ENCODE measurements at regions not wholly inside any gene's neighbourhood (a gene's known extent, or its start where the extent isn't known, plus 50 kb on each side); places are given as distances from the start of the nearest gene placed in this dataset.

DNA sequence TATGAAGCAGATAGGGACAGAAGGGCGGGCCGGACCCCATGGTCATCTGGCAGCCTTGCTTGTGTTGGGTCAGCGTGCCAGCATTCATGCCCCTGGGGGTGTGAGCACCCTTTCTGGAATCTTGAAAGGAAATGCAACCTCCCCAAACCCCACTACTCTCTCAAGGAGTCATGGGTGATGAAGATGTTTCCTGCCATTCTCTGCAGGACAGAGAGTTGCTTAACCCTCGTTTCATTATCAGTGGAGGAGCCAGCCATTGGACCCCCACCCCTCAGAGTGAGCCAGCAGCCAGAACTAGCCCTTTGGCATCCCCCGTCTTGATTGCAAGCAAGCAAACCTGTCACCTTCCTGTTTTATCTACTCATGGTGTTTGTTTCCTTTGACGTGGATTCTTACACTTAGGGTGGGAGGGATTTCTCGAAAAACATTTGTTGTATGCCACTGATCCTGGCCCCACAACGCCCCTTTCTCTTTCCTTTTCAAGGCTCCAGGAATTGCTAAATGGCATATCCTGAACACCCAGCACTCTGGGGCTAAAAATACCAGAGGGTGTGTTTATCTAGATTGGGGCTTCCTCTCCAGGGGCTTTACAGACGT is 258.3 kb downstream of the ETS1 start:
- TF ChIP-seq CTCF (conservative IDR thresholded peaks at IDR 0.05 in 1 of 2, IDR thresholded peaks at IDR 0.05 in 1 of 2; ENCODE audit: extremely low read depth in 1 of 2, insufficient read depth in 1 of 2, low read depth in 1 of 2, low read length in 2 of 2) (no peak), EZH2 (IDR thresholded peaks at IDR 0.05; ENCODE audit: borderline replicate concordance, low read length) (no peak)
